ENCODE measurements at regions not wholly inside any gene's neighbourhood (a gene's known extent, or its start where the extent isn't known, plus 50 kb on each side); places are given as distances from the start of the nearest gene placed in this dataset.
A peak's percentile ranks its signal among the peaks of the same experiment; 100 is the strongest.
"Not testable (repeated sequence)": the region's sequence is repeated elsewhere in the genome, so short reads cannot be mapped to it uniquely, and the experiment has no call there.

DNA sequence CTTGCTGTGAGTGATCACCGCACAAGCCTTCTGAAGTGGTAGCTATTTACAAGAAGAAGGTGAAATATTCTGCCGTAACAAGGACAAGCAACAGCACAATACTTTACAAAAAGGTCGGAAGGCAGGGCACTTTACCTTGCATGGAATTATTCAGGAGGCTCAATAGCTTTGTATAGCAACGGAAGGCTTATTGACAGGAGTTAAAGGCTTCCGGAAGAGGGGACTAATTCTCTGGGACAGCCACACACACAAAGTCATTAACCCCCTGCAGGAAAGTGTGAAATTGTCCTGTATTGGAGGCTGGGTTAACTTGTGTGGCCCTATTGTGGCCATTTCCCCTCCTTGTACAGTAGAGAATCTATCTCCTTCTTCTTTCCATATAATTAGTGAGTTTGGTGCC, 199.3 kb upstream of the SEMA6A start:
- ATAC-seq (no peak), DNase-seq (ENCODE audit: low spot score) (no peak)
- intact Hi-C loops (cut with DNase I) = no loop called here

DNA sequence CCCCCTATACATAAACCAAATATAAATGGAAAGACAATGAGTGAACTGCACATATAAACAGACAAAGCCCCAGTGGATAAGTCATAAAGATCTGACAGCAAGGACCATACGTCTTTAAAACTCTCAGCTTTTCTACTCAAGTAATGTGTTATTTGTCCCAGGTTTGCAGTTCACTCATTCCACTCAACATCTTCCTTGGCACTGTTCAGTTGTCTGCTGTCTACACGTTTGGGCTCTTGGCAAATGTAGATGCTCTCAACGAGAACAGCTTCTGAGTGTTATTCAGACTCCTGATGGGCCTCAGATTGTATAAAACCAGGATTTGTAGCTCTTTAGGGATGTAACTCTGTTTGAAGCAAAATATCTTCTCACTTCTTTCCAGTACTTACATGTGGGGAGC, 198.2 kb upstream of the SEMA6A start:
- no peak for ATAC-seq
- intact Hi-C loops (cut with DNase I) = no loop called here
- no peak for DNase-seq (ENCODE audit: low spot score)

DNA sequence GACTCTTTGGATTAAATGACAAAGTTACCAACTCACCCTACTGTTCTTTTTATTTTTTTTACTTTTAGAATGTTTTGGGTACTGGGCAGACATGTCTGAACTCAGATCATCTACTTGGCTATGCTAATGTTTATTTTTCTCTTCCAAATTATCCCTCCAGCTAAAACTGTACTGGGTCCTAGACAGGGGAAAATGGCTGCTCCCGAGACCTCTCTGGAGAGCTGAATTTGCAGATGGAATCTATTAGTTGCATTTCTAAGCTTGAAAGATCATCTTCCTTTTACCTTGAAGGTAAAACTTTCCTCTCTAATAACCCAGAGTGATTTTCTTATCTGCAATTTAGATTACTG, 197.5 kb upstream of the SEMA6A start:
- ATAC-seq (peak; percentile 65), DNase-seq (ENCODE audit: low spot score) (no peak)
- intact Hi-C loops (cut with DNase I) = no loop called here

DNA sequence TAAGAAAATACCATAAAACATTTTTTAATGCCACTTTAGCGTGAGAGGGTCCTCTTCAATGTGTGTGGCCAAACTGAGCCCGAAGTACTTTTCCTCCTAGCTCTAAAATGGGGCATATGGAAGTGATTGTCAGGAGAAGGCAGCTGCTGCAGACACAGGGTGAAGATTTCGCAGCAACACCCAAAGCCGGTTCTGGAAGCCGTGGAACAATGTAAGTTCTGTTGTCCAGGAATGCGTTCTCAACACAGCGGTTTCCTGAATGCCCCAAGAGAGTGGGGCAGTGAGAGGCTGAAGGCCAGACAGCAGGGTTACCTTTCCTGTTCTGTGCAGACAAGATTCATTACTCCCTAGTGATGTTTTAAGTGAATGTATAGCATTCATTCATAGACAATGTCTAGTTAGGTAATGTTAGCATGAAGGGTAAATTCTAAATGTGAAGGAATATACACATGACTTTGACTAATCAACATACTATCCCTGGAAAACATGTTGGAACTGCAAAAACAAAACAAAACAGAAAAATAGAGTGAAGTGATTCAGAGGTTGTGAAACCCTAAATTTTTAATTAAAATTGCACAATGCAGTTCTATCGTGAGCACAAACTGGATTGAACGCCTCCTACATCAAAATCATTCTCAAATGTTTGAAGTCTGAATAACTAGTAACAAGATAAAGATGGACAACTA, 197.0 kb upstream of the SEMA6A start:
- DNase-seq (ENCODE audit: low spot score) (peak; percentile 75), ATAC-seq (peak; percentile 95)
- intact Hi-C loops (cut with DNase I) = no loop called here

DNA sequence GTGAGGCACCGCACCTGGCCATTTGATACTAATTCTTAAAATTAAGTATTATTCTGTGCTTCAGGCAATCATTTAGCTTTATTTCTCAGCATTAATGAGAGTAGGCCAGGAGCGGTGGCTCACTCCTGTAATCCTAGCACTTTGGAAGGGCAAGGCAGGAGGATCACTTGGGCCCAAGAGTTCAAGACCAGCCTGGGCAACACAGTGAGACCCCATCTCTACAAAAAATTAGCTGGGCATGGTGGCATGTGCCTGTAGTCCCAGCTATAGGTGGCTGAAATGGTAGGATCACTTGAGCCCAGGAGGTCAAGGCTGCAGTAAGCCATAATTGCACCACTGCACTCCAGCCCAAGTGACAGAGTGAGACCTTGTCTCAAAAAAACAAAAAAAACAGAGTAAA, 195.3 kb upstream of the SEMA6A start:
- DNase-seq (ENCODE audit: low spot score); intact Hi-C loops (cut with DNase I); ATAC-seq: not testable (repeated sequence)

DNA sequence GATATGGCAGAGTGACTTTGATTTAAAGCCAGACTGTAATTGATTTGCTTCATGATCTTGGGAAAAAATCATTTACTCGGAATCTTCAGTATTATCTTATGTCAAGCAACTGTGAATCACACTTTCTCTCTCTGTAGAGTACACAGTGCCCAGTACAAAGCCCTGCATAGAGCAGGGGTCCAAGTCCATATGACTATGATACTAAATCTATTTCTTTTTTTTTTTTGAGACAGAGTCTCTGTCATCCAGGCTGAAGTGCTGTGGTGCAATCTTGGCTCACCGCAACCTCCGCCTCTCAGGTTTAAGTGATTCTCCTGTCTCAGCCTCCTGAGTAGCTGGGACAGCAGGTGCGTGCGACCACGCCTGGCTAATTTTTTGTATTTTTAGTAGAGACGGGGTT, 194.8 kb upstream of the SEMA6A start:
- ATAC-seq (no peak), DNase-seq (ENCODE audit: low spot score) (no peak)
- intact Hi-C loops (cut with DNase I) = no loop called here

DNA sequence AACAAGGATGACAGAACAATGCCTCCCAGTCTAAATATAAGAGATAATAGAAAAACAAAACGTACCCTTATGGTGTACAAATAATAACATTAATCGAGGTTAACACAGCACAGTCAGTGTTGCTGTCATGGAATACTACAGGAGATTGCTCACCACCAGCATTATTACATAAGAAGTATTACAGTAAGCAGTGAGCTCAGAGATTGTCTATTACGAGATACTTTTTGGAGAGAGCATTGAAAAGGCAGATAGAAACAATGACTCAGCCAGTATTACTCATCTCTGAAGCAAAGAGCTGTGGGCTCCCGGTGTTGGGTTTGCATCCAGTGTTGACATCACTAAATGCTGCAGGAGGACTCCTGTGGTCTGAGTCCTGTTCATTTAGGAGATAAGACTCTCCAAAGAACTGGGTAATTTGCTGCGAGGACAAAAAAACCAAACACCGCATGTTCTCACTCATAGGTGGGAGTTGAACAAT, 191.9 kb upstream of the SEMA6A start:
- intact Hi-C loops (cut with DNase I) = no loop called here
- ATAC-seq (peak; percentile 79), DNase-seq (ENCODE audit: low spot score) (no peak)

DNA sequence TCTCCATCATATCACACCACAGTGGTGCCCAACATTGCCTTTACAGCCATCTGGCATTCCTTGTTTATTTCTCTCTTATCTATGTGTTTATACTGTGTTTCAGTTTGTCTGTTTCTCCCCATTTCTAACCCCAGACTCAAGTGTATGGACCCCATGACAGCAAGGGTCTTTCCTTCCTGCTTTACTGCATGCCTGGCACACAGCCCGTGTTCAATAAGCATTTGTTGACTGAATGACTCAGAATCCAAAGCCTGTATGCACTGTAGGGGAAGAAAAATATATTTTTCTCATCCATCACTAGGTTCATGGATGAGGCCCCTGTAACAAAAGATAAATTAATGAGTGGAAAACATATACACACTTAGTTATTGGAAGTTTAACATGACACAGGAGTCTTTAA, 190.8 kb upstream of the SEMA6A start:
- no peak for ATAC-seq
- intact Hi-C loops (cut with DNase I) = no loop called here
- DNase-seq (ENCODE audit: low spot score) = no peak

DNA sequence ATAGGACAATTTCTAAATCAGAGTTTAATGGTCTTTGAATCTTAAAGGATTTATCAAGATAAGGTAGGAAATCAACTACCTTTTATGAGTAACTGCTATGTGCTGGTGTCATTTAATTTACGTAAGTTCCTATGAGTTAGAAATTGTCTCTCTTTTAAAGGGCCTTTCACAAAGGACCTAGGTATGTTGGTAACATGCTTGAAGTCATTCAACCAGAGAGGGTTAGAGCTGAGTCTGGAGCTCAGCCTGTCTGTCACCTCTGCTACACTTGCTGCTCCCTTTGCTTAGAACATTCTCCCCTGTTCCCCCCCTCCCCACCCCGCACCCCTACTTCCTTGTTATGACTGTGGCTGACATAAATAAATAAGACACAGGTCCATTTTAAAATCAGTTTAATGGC, 190.3 kb upstream of the SEMA6A start:
- intact Hi-C loops (cut with DNase I) = no loop called here
- DNase-seq (ENCODE audit: low spot score) (no peak), ATAC-seq (no peak)

DNA sequence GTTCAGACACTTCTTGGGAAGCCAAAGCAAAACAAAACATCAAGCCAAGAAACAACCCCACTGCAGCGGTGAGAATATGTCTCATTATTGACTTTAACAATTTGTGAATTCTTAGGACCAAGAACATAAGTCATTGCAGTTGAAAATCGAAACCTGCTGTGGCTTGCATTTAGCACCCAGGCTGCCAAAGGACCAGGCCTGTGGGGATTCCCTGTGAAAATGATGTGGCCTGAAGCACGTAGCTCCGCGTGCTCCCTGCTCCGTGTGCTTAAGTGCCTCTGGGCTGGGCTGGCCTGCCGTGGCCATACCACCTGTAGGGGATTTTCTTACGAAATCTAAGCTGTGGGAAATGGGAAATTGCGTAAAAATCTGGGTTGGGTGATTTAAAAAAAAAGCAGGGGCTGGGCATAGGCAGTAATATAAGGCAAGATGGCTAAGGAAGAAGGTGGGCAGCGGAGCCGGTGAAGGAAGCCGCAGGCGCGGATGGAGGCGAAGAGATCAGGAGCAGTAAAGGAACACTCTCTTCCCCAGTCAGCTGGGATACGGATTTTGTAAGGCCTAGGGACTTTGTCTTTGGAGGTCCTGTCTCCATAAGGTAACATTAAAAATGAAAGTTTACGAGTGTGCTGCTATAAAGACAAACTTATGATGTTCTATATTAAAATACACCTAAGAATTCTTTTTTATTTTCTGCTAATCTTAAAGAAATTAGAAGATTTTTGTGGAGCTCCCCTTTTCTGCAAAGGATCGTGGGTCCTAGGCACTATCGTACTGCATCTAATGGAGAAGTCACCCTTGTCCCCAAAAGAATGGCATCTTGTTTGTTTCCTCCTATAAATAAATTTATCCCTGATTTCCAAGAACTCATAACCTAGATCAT, 189.6 kb upstream of the SEMA6A start:
- no peak for DNase-seq (ENCODE audit: low spot score)
- intact Hi-C loops (cut with DNase I) = no loop called here
- ATAC-seq = peak; percentile 50

DNA sequence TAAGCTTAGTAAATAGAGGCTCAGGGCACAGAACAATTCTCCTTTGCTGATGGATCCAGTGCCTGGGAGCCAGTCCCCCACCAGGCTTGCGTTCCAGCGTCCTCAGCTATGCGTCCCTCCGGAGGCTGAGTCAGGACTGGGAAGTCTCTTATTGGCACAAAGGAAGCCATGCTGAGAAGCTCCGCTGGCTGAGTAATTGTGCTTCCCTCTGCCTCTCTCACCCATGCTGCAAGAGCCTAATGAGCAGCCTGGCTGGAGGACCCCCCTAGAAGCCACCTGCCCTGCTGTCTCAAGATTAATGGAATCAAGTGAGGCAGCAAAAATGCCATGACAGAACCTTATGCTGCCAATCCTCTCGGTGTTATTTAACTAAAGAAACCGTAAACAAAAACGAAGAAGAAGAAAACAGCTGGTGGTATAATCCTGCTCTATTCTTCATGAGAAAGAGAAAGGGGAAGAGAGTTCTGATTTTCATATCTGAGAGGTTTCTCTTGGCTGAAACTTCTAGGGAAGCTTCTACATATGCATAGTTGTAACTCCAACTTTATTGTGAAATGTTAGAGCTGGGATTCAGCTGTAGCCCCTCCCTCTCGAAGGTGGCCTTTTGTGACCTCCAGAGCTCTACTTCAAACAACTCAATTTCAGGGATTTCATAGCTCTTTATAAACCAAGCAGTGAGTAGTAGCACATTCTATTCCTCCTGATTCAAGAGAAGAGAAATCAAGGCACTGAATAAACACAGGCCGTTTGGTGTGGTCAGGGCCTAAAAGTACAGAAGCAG, 185.4 kb upstream of the SEMA6A start:
- intact Hi-C loops (cut with DNase I) = no loop called here
- peak; percentile 78 for ATAC-seq
- DNase-seq (ENCODE audit: low spot score) = no peak

DNA sequence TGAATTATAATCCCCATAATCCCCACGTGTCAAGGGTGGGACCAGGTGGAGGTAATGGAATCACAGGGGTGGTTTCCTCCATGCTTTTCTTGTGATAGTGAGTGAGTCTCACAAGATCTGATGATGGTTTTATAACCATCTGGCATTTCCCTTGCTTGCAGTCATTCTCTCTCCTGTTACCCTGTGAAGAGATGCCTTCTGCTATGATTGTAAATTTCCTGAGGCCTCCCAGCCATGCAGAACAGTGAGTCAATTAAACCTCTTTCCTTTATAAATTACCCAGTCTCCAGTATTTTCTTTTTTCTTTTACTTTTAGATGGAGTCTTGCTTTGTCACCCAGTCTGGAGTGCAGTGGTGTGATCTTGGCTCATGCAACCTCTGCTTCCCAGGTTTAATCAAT, 182.7 kb upstream of the SEMA6A start:
- no peak for DNase-seq (ENCODE audit: low spot score)
- intact Hi-C loops (cut with DNase I) = no loop called here
- no peak for ATAC-seq

DNA sequence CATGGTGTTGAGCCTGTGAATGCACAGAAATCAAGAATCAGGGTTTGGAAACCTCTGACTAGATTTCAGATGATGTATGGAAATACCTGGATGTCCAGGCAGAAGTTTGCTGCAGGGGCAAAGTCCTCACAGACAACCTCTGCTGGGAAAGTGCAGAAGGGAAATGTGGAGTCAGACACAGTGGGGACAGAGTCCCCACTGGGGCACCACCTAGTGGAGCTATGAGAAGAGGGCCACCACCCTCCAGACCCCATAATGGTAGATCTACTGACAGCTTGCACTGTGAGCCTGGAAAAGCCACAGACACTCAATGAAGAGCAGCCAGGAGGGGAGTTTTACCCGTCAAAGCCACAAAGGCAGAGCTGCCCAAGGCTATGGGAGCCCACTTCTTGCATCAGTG, 181.9 kb upstream of the SEMA6A start:
- no peak for DNase-seq (ENCODE audit: low spot score)
- ATAC-seq = no peak
- intact Hi-C loops (cut with DNase I) = no loop called here

DNA sequence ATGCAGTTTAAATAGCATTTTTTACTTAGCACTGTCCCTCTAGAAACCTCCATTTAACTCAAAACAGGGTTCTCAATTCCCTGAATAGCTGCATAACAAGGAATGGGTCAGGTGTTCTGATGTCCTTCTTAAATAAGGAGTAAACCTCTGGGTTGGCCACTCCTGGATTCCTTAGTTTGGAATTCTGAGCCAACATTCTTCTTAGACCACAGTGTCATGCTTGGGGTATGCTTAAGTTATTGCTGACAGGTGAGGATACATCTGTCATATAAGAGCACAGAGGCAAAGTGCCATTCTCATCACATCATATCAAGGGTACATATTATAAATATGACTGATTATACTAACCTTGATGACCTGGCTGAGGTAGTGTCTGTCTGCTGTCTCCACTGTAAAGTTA, 179.9 kb upstream of the SEMA6A start:
- DNase-seq (ENCODE audit: low spot score) (no peak), ATAC-seq (no peak)
- intact Hi-C loops (cut with DNase I) = no loop called here

DNA sequence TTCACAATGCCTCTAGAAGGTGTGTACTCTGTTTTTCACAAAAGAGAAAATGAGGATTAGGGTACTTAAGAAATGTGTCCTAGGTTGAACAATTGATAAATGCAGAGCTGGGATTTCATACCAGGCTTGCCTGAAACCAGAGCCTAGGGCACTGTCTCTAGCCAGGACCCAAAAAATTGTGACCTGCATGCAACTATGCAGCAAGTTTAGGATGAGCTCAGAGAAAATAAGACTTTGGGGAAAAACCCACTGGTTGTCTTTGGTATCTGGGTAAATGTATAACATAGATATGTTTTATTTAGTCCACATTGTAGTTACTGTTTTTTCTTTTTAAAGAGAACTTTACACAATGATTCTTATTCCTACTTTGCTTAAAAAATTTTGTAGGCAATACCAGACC, 177.1 kb upstream of the SEMA6A start:
- intact Hi-C loops (cut with DNase I) = no loop called here
- ATAC-seq (no peak), DNase-seq (ENCODE audit: low spot score) (no peak)

DNA sequence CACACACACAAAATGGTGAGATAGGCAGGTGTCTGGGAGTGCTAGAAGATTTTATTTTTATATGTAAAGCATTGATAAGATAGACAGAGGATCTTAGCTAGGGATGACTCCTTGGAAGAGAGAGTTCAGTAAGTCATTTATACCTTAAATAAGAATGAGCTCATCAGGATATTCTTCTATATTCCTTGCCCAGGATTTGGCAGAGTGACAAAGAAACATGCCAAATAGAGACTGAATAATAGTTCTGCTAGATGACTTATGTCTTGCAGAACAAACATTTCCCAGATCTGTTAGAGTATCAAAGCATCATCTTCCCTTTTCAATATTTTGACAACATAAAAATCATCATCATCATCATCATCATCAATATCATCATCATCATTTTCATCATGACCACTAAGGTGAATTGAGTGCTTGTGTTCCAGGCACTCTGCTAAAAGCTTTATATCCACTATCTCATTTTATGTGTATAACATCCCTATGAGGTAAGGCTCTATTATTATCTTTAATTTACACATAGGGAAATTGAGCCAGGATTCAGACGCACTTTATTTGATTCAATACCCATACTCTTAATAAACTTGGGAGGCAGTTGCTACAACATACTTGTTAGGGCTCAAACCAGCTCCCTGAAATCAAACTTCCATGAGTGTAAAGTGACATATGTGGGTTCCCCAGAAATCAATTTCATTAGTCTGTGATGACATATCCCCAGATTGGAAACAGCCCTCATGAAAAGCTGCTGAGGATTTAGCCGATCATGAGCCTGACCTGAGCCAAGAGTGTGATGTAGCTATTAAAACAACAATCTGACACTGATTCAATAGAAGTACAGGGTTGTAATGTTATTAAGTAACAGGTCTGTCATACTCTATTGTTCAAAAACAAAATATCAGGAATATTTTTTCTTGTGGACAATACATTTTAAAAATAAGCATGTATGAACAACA, 176.3 kb upstream of the SEMA6A start:
- ATAC-seq (no peak), DNase-seq (ENCODE audit: low spot score) (no peak)
- intact Hi-C loops (cut with DNase I) = no loop called here

DNA sequence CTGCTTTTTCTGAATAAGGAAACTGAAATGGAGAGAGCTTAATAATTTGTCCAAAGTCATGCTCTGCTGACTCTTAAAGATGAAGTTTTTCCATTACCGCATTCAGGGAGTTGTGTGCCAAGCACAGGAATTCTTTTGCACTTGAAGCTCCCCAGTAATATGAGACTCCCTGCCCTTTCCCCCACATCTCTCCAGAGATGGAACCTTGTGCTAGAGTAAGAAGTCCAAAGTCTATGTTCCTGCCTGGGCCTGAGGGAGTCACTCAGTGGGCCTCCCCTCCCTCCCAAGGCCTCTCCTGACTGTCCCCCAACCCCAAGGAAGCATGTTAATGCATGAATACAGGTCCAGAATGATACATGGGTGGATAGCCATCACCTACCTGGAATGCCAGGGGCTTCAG, 173.3 kb upstream of the SEMA6A start:
- DNase-seq (ENCODE audit: low spot score) = no peak
- intact Hi-C loops (cut with DNase I) = no loop called here
- ATAC-seq = peak; percentile 91

DNA sequence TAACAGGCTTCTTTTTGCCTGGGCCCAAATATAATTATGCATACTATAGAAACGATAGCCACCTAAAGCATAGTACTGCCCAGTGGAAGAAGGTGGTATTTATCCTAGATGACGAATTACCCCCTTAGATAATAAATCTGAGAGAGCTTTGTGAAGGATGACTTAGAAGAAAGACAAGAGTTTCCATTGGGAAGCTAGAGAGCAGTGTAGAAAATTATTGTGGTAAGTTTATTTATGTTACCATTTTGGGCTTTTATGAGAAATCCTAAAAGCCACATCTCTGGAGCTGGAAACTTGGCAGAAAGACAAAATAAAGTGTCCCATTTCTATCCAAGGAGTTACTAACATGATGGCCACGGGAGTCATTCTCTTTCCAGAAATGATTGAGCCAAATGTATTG, 172.0 kb upstream of the SEMA6A start:
- DNase-seq (ENCODE audit: low spot score) (no peak), ATAC-seq (no peak)
- intact Hi-C loops (cut with DNase I) = no loop called here

DNA sequence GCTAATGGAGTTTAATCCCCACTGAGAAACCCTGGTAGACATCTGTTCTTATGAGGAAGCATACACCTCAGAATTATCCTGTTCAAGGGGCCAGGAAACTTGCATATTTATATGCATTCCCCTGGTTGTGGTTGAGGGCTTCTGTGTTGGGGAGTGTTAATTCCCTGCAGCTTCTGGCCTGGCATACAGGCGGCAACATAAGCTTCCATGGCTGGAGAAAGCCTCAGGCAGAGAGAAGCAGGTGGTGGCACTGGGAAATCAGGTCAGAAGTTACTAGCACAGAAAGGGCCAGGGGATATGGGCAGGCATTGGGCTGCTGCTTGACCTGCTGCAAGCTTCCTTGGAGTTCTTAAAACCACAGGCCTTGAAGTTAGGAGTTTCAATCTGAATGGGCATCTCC, 166.1 kb upstream of the SEMA6A start:
- ATAC-seq = no peak
- DNase-seq (ENCODE audit: low spot score) = no peak
- intact Hi-C loops (cut with DNase I) = no loop called here

Data from sciatic nerve (tissue), 2 donors.